K562 (cell line): ENCODE measurements at regions not wholly inside any gene's neighbourhood (a gene's known extent, or its start where the extent isn't known, plus 50 kb on each side); places are given as distances from the start of the nearest gene placed in this dataset.

Experiments used
- ATAC-seq: fragments of 200-7000 bp; cut with Tn5 transposase; 3 replicates; pipeline ENCODE4 v1.9.1; 2020; ENCODE audit warnings: moderate library complexity
- BruUV-seq: library from RNA; stranded (reverse); fragments of 400-500 nt; replicated peaks from 2 replicates; lab custom pipeline; 2021; lab: Mats Ljungman, UMichigan
- CTCF ChIA-PET: fragments of 300-600 bp; formaldehyde crosslinking; extraction: SDS; loops from one replicate; lab custom pipeline; 2021; ENCODE audit warnings: low intra/inter-chr PET ratio; lab: Yijun Ruan, JAX
- POLR2A ChIA-PET: fragments of 300-600, 350-650 bp; sonication (Branson Sonifier 250); formaldehyde crosslinking; extraction: SDS; loops from one replicate; lab custom pipeline; 2021; ENCODE audit warnings: antibody characterized with exemption, inconsistent platforms; lab: Yijun Ruan, JAX
- DNase-seq, 4 experiments: peaks; one replicate each; pipeline versions ENCODE4 v3.0.0 to v3.0.0-alpha.2; 2011 to 2018; ENCODE audit warnings: low spot score in 3 of 4, mixed read lengths in 3 of 4; ENCODE audit errors: extremely low read depth in 1 of 4
- FAIRE-seq: peaks from 2 replicates; lab custom pipeline; 2011; peaks lifted over from hg19 to GRCh38; lab: Jason Lieb, UNC
- H2AFZ ChIP-seq: 2 replicates; pipeline ENCODE4 v1.6.0; 2011; ENCODE audit warnings: low read depth, low read length, control low read depth, inconsistent platforms
- H3K27ac ChIP-seq: fragments of 200-600 bp; 3 replicates; pipeline ENCODE4 v1.8.0; 2011; ENCODE audit warnings: low read depth, mild to moderate bottlenecking, control low read depth, inconsistent platforms, low read length, moderate library complexity, mixed read lengths; ENCODE audit errors: extremely low read depth
- H3K27me3 ChIP-seq, 2 experiments: fragments of 300-600 bp in 1 of 2; 2 replicates in 1 of 2; 3 replicates in 1 of 2; pipeline versions ENCODE4 v1.6.0 to v1.8.0; 2011; ENCODE audit warnings: inconsistent platforms in 2 of 2, low read length in 2 of 2, mild to moderate bottlenecking in 1 of 2, mixed read lengths in 1 of 2, moderate library complexity in 1 of 2; ENCODE audit not compliant: control insufficient read depth in 2 of 2, insufficient read depth in 2 of 2
- H3K36me3 ChIP-seq: fragments of 300-600 bp; 3 replicates; pipeline ENCODE4 v1.8.0; 2011; ENCODE audit warnings: mild to moderate bottlenecking, low read length, inconsistent platforms; ENCODE audit not compliant: control insufficient read depth, insufficient read depth
- H3K4me1 ChIP-seq, 2 experiments: fragments of 200-600 bp in 1 of 2; replicated peaks in 1 of 2; 2 replicates in 1 of 2; 3 replicates in 1 of 2; pipeline versions ENCODE4 v1.5.1 to v1.8.0; 2011; ENCODE audit warnings: inconsistent platforms in 2 of 2, low read length in 2 of 2, mild to moderate bottlenecking in 1 of 2, mixed read lengths in 1 of 2, moderate library complexity in 1 of 2; ENCODE audit not compliant: control insufficient read depth in 2 of 2, insufficient read depth in 2 of 2
- H3K4me2 ChIP-seq: 2 replicates; pipeline ENCODE4 v1.6.1; 2011; ENCODE audit warnings: low read length, control low read depth, inconsistent platforms, mixed read lengths; ENCODE audit not compliant: insufficient read depth
- H3K4me3 ChIP-seq: fragments of 200-600 bp; sonication (generic), shearing (Covaris generic); 2 replicates; pipeline ENCODE4 v1.5.1; 2016; ENCODE audit warnings: control low read depth, inconsistent platforms
- H3K79me2 ChIP-seq: fragments of 200-600 bp; 3 replicates; pipeline ENCODE4 v1.8.0; 2011; ENCODE audit warnings: low read length, inconsistent platforms; ENCODE audit not compliant: control insufficient read depth, insufficient read depth
- H3K9ac ChIP-seq, 2 experiments: 2 replicates each; pipeline versions ENCODE4 v1.6.0 to v1.6.1; 2011; ENCODE audit warnings: low read depth in 2 of 2, low read length in 2 of 2, control low read depth in 1 of 2, inconsistent platforms in 1 of 2, mild to moderate bottlenecking in 1 of 2, mixed read lengths in 1 of 2; ENCODE audit not compliant: insufficient read depth in 1 of 2
- H3K9me1 ChIP-seq: one replicate; pipeline ENCODE4 v1.6.0; 2011; ENCODE audit warnings: inconsistent platforms, mild to moderate bottlenecking, low read length, moderate library complexity; ENCODE audit not compliant: control insufficient read depth, insufficient read depth
- H3K9me3 ChIP-seq: replicated peaks from 2 replicates; pipeline ENCODE4 v1.5.1; 2011; ENCODE audit warnings: low read depth, low read length, inconsistent platforms; ENCODE audit not compliant: control insufficient read depth, insufficient read depth
- H4K20me1 ChIP-seq: replicated peaks from 2 replicates; pipeline ENCODE4 v1.6.1; 2011; ENCODE audit warnings: low read length, inconsistent platforms, mixed read lengths; ENCODE audit not compliant: control insufficient read depth, insufficient read depth
- CREB1 ChIP-seq, 2 experiments: sonication (generic) in 1 of 2; formaldehyde crosslinking in 1 of 2; IDR thresholded peaks; 2 replicates each; pipeline versions ENCODE4 v1.6.1 to v1.8.0; 2012 to 2022; ENCODE audit warnings: inconsistent platforms in 1 of 2, mild to moderate bottlenecking in 1 of 2, missing genetic modification reagents in 1 of 2, moderate library complexity in 1 of 2
- GATA2 ChIP-seq: sonication (generic); formaldehyde crosslinking; IDR thresholded peaks from 2 replicates; pipeline ENCODE4 v1.4.0; 2020; ENCODE audit warnings: mild to moderate bottlenecking, missing genetic modification reagents
- KLF6 ChIP-seq: fragments of 250-450 bp; sonication (Bioruptor Pico); IDR thresholded peaks from 2 replicates; pipeline ENCODE4 v1.4.0; 2020; ENCODE audit warnings: mild to moderate bottlenecking, moderate library complexity, borderline replicate concordance
- MAFK ChIP-seq: IDR thresholded peaks from 2 replicates; pipeline ENCODE4 v1.6.1; 2011; ENCODE audit warnings: low read length, improper control_type of control experiment
- MEF2D ChIP-seq: conservative IDR thresholded peaks from 2 replicates; pipeline ENCODE4 v1.6.1; 2016; ENCODE audit warnings: low read depth, missing genetic modification characterization, missing compliant biosample characterization
- MNT ChIP-seq, 2 experiments: fragments of 450-650 bp; conservative IDR thresholded peaks; 2 replicates each; pipeline ENCODE4 v1.6.1; 2017; ENCODE audit warnings: mild to moderate bottlenecking in 2 of 2, moderate library complexity in 2 of 2
- PBX2 ChIP-seq, 2 experiments: IDR thresholded peaks in 1 of 2; conservative IDR thresholded peaks in 1 of 2; 2 replicates each; pipeline ENCODE4 v1.6.1; 2016; ENCODE audit warnings: low read depth in 2 of 2, mild to moderate bottlenecking in 1 of 2, missing compliant biosample characterization in 1 of 2, missing genetic modification characterization in 1 of 2, moderate library complexity in 1 of 2
- PTBP1 ChIP-seq: fragments of 200-400 bp; formaldehyde crosslinking; IDR thresholded peaks from 2 replicates; pipeline ENCODE4 v1.6.1; 2017; ENCODE audit warnings: low read depth, low read length
- PTRF ChIP-seq: fragments of 450-650 bp; IDR thresholded peaks from 2 replicates; pipeline ENCODE4 v1.6.1; 2016; ENCODE audit warnings: mild to moderate bottlenecking, missing genetic modification characterization, missing compliant biosample characterization
- RNF219 ChIP-seq: fragments of 250-450 bp; sonication (Bioruptor Pico); IDR thresholded peaks from 2 replicates; pipeline ENCODE4 v1.5.0; 2022; ENCODE audit warnings: mild to moderate bottlenecking
- TSC22D4 ChIP-seq: fragments of 450-650 bp; IDR thresholded peaks from 2 replicates; pipeline ENCODE4 v1.6.1; 2016; ENCODE audit warnings: missing genetic modification characterization, missing biosample characterization, control low read depth
- ZNF41 ChIP-seq: fragments of 250-450 bp; sonication (Bioruptor Pico); conservative IDR thresholded peaks from 2 replicates; pipeline ENCODE4 v1.4.0; 2020; ENCODE audit warnings: mild to moderate bottlenecking
- ZNF764 ChIP-seq: fragments of 250-450 bp; sonication (Bioruptor Pico); IDR thresholded peaks from 2 replicates; pipeline ENCODE4 v1.4.0; 2020; ENCODE audit warnings: low read depth, mild to moderate bottlenecking, moderate library complexity
- WGBS: fragments of 100-300 bp; shearing (Covaris generic); methylation state at CpG from one replicate; pipeline ENCODE4 v1.1.6; 2016; ENCODE audit warnings: low coverage, mixed read lengths; ENCODE audit not compliant: insufficient coverage; ENCODE audit errors: missing lambda C conversion rate; 5-methylcytosine and 5-hydroxymethylcytosine counted together
- in situ Hi-C: fragments of 300-500 bp; cut with MboI; formaldehyde crosslinking; loops from 4 replicates; pipeline ENCODE4 v1.15.0; 2018; ENCODE audit warnings: inconsistent platforms, mixed read lengths
- intact Hi-C: fragments of 100-400 bp; cut with micrococcal nuclease; formaldehyde crosslinking; loops from 2 replicates; pipeline ENCODE4 v1.14.2; 2022

GRCh38 chr18:30696201-30696600 is 346.3 kb downstream of the DSC3 start:
- Histone ChIP-seq H4K20me1 (no peaks in the 10 kb centered on the region), H3K27ac (no peak overlapping the region), H3K4me2 (no peak overlapping the region), H3K4me3 (no peak overlapping the region), H3K9ac (no peak overlapping the region), H2AFZ (no peak overlapping the region), H3K9me3 (no peaks in the 10 kb centered on the region), H3K27me3 (no peaks in the 10 kb centered on the region; a peak in 1 of 5 replicates), H3K9me1 (no peaks in the 10 kb centered on the region), H3K79me2 (no peaks in the 10 kb centered on the region), H3K4me1 (peaks cover 0 to 3% of the 10 kb centered on the region in 2 experiments; a peak in 1 of 5 replicates), H3K36me3 (no peaks in the 10 kb centered on the region)
- DNase-seq, result no peak
- 56% methylated on average over 5 of the region's 5 CpGs for WGBS
- ChIA-PET CTCF (no interaction called here), POLR2A (no interaction called here)
- no TSS peak for BruUV-seq
- FAIRE-seq, result no peak
- ATAC-seq, result no peak
- intact Hi-C loops (no loop called here), in situ Hi-C loops (no loop called here)
- TF ChIP-seq MEF2D (tag) (no peak), ZNF41 (CRISPR knock-in tag) (no peak), GATA2 (no peak), MNT (conservative IDR thresholded peaks at IDR 0.05) (no peak), CREB1 (IDR thresholded peaks at IDR 0.05) (no peak), CREB1 (CRISPR knock-in tag; IDR thresholded peaks at IDR 0.05) (no peak), PBX2 (CRISPR knock-in tag; IDR thresholded peaks at IDR 0.05; ENCODE audit: low read depth) (no peak), PBX2 (tag; conservative IDR thresholded peaks at IDR 0.05; ENCODE audit: low read depth) (no peak), PTBP1 (no peak), KLF6 (CRISPR knock-in tag) (no peak), PTRF (tag) (no peak), ZNF764 (CRISPR knock-in tag) (no peak), TSC22D4 (tag) (no peak), RNF219 (CRISPR knock-in tag) (no peak), MAFK (no peak)
